Neural crest cell (in vitro differentiated cells): ENCODE measurements at regions not wholly inside any gene's neighbourhood (a gene's known extent, or its start where the extent isn't known, plus 50 kb on each side); places are given as distances from the start of the nearest gene placed in this dataset.

ENCODE experiments used
- DNase-seq: peaks from one replicate; pipeline ENCODE4 v3.0.0; 2021; ENCODE audit warnings: low read depth, mixed read lengths, low spot score
- H3K27ac Mint-ChIP-seq: one replicate; pipeline ENCODE4 v1.8.0; 2021; ENCODE audit warnings: mild to moderate bottlenecking, mixed read lengths; ENCODE audit not compliant: unreplicated experiment
- H3K27me3 Mint-ChIP-seq: 2 replicates; pipeline ENCODE4 v1.8.0; 2021; ENCODE audit warnings: low read depth, mild to moderate bottlenecking, mixed read lengths
- H3K36me3 Mint-ChIP-seq: 2 replicates; pipeline ENCODE4 v1.8.0; 2021; ENCODE audit warnings: low read depth, mild to moderate bottlenecking, mixed read lengths
- H3K4me1 Mint-ChIP-seq: 2 replicates; pipeline ENCODE4 v1.8.0; 2021; ENCODE audit warnings: mixed read lengths
- H3K4me3 Mint-ChIP-seq: one replicate; pipeline ENCODE4 v1.8.0; 2021; ENCODE audit warnings: mild to moderate bottlenecking, mixed read lengths
- H3K9me3 Mint-ChIP-seq: 2 replicates; pipeline ENCODE4 v1.8.0; 2021; ENCODE audit warnings: mixed read lengths
- CTCF ChIP-seq: fragments of 200-600 bp; sonication (generic); conservative IDR thresholded peaks from 2 replicates; pipeline ENCODE4 v1.5.0; 2021; ENCODE audit warnings: antibody characterized with exemption, mild to moderate bottlenecking

GRCh38 chr2:53569957-53570727 is 197.5 kb upstream of the CHAC2 start:
- no peaks in the 10 kb centered on the region for H3K27me3 Mint-ChIP-seq
- no peaks in the 10 kb centered on the region for H3K36me3 Mint-ChIP-seq
- H3K4me1 Mint-ChIP-seq = peaks cover 13% of the 10 kb centered on the region
- no peak for DNase-seq
- H3K9me3 Mint-ChIP-seq = no peaks in the 10 kb centered on the region
- TF ChIP-seq CTCF = no peak
- H3K4me3 Mint-ChIP-seq = no peak overlapping the region
- H3K27ac Mint-ChIP-seq = no peak overlapping the region

- H3K9me3 Mint-ChIP-seq = peaks cover under 1% of the 10 kb centered on the region
Observed at GRCh38 chr2:53568469-53568868, 199.1 kb upstream of the CHAC2 start.

GRCh38 chr2:53567073-53567472 is 200.5 kb upstream of the CHAC2 start:
- Mint-ChIP-seq H3K36me3 (peaks cover 3% of the 10 kb centered on the region), H3K9me3 (peaks cover 5% of the 10 kb centered on the region), H3K4me1 (peaks cover 1% of the 10 kb centered on the region), H3K27me3 (no peaks in the 10 kb centered on the region), H3K4me3 (no peak overlapping the region), H3K27ac (no peak overlapping the region)
- DNase-seq = no peak
- no peak for TF ChIP-seq CTCF

More at GRCh38 chr2:53568469-53568868, 199.1 kb upstream of the CHAC2 start:
- Mint-ChIP-seq H3K4me3 (no peak overlapping the region), H3K4me1 (peaks cover 13% of the 10 kb centered on the region), H3K27me3 (no peaks in the 10 kb centered on the region), H3K36me3 (no peaks in the 10 kb centered on the region), H3K27ac (no peak overlapping the region)
- no peak for DNase-seq
- TF ChIP-seq CTCF = no peak

GRCh38 chr2:53562407-53562806 is 205.2 kb upstream of the CHAC2 start:
- H3K27ac Mint-ChIP-seq = no peak overlapping the region
- no peak for TF ChIP-seq CTCF
- H3K9me3 Mint-ChIP-seq = peaks cover 9% of the 10 kb centered on the region
- H3K4me3 Mint-ChIP-seq = no peak overlapping the region
- DNase-seq = no peak
- peaks cover 3% of the 10 kb centered on the region for H3K36me3 Mint-ChIP-seq
- no peaks in the 10 kb centered on the region for H3K4me1 Mint-ChIP-seq
- no peaks in the 10 kb centered on the region for H3K27me3 Mint-ChIP-seq

- Mint-ChIP-seq H3K27me3 (no peaks in the 10 kb centered on the region), H3K9me3 (peaks cover 12% of the 10 kb centered on the region), H3K36me3 (peaks cover 3% of the 10 kb centered on the region), H3K4me1 (no peaks in the 10 kb centered on the region), H3K4me3 (no peak overlapping the region), H3K27ac (no peak overlapping the region)
- TF ChIP-seq CTCF = no peak
- no peak for DNase-seq
Observed at GRCh38 chr2:53561155-53561554, 206.4 kb upstream of the CHAC2 start.
